Activated naive CD4-positive, alpha-beta T cell (primary cell): ENCODE measurements at regions not wholly inside any gene's neighbourhood (a gene's known extent, or its start where the extent isn't known, plus 50 kb on each side); places are given as distances from the start of the nearest gene placed in this dataset.
"Not testable (repeated sequence)": the region's sequence is repeated elsewhere in the genome, so short reads cannot be mapped to it uniquely, and the experiment has no call there.

Experiments used
- DNase-seq, 4 experiments: peaks; one replicate each; lab custom pipeline; 2025; lab: John Stamatoyannopoulos, UW

DNA sequence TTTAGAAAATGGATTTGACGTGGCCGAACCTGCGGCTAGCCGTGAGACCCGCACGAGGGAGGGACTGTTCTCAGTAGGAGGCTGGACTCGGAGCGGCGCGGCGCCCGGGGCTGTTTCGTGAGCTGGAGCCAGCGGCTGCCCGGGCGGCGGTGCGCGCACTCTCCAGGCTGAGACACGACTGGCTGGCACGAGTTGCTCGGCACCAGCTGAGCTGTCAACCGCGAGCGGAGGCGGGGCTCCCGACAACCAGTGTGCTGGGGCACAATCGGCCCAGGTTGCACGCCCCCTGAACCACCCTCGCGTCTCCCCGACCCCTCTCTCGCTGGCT is 58.5 kb upstream of the NBPF26 start:
- not testable (repeated sequence) for DNase-seq

DNA sequence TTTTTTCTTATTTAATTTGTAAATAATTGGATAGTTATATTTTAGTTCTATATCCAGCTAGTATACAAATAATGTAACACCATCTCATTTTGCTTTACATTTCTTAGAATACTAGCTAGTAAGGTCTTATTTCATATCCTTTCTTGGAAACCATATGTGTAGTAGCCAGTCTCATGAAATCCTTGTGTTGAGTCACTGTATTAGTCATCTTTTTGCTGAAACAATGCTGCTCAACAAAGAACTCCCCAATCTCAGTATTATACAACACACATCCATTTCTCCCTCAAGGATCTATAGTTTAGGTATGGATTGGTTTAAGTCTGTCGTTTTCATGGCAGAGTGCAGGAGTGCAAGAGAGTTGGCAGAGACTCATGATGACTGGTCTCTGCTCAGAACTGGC is 55.6 kb upstream of the NBPF26 start:
- DNase-seq: not testable (repeated sequence)
